Ovary (tissue), 7 donors: ENCODE measurements at regions not wholly inside any gene's neighbourhood (a gene's known extent, or its start where the extent isn't known, plus 50 kb on each side); places are given as distances from the start of the nearest gene placed in this dataset.
"Not testable (repeated sequence)": the region's sequence is repeated elsewhere in the genome, so short reads cannot be mapped to it uniquely, and the experiment has no call there.

ENCODE experiments used
- DNase-seq, 5 donors: peaks; one replicate each; pipeline ENCODE4 v3.0.0-alpha.2; 2019 to 2020
- H3K27ac ChIP-seq, 2 donors: fragments of 200-600 bp; one replicate each; pipeline versions ENCODE4 v1.5.1 to v1.8.0; 2019 to 2022
- H3K27me3 ChIP-seq: fragments of 200-600 bp; one replicate; pipeline ENCODE4 v1.8.0; 2022
- H3K36me3 ChIP-seq: fragments of 200-600 bp; sonication (generic); one replicate; pipeline ENCODE4 v1.5.1; 2019
- H3K4me1 ChIP-seq: one replicate; pipeline ENCODE4 v1.8.1; 2013; ENCODE audit warnings: mild to moderate bottlenecking, moderate library complexity; ENCODE audit not compliant: insufficient read depth
- H3K4me3 ChIP-seq: fragments of 200-600 bp; sonication (generic); one replicate; pipeline ENCODE4 v1.5.1; 2017
- H3K9me3 ChIP-seq, 2 donors: fragments of 200-600 bp in 1 of 2; sonication (generic) in 1 of 2; one replicate each; pipeline versions ENCODE4 v1.5.1 to v1.8.1; 2013 to 2019; ENCODE audit warnings: mild to moderate bottlenecking in 1 of 2, moderate library complexity in 1 of 2
- EP300 ChIP-seq: sonication (generic); formaldehyde crosslinking; IDR thresholded peaks from one replicate; pipeline ENCODE4 v1.6.1; 2017; ENCODE audit warnings: antibody characterized with exemption
- POLR2A ChIP-seq: fragments of 450-650 bp; IDR thresholded peaks from one replicate; pipeline ENCODE4 v1.6.1; 2017; ENCODE audit warnings: antibody characterized with exemption, mild to moderate bottlenecking, moderate library complexity
- WGBS, 3 donors: extraction: QIAGEN DNeasy Blood & Tissue Kit in 1 of 3; methylation state at CpG; one replicate each; pipeline versions ENCODE4 v1.1.5 to v1.1.7; 2013 to 2017; 5-methylcytosine and 5-hydroxymethylcytosine counted together
- intact Hi-C, 4 donors: fragments of 100-400 bp; cut with DNase I; formaldehyde crosslinking; loops; one replicate each; pipeline versions ENCODE4 v1.11.0 to v1.15.1; 2022 to 2023
- TF ChIP-seq, protein P1 (sequence below), 3 donors: fragments of 450-650 bp in 2 of 3; fragments of 200-600 bp in 1 of 3; IDR thresholded peaks; one replicate each; pipeline versions ENCODE4 v1.5.1 to v1.8.0; 2016 to 2022; ENCODE audit warnings: antibody characterized with exemption in 3 of 3, mild to moderate bottlenecking in 1 of 3
- donor health status: DM: no; HTN: no; CAD: no; lungs with moderate emphysema.
- donor health status: DM: no; HTN: no; CAD: no.
- donor health status: Bipolar disorder and iron deficiency.
- donor health status: DM: no; HTN: no; CAD: no.
- donor health status: DM: yes; HTN: yes; CAD: no.

DNA sequence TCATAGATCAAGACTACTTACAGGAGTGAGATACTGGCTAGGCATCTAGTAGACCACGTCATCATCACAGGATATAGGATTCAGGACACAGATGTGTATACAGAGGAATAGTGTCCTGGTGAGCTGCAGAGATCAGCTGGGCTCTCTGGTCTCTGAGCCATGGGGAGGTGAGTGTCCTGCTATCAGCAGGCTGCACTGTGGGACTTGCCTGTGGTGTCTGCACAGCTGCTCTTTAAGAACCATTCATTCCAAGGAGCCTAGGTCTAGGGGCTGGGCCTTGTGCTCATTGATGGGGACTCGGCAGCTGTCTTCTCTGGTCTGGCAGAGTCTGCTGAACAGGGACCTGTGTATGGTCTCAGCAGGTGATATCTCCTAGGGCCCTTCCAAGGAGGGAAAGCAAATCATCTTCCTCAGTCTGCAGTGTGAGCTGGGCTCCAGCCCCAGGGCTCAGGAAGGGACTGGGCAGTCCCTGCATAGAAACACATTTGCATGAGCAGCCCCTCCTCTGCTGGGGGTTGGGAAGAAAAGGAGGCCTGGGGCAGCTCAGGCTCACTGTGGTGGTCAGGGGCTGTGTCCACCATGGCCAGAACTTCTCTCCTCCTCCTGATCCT is 66.1 kb upstream of the VPREB1 start:
- Histone ChIP-seq H3K27ac (no peak overlapping the region), H3K4me3 (no peak overlapping the region), H3K36me3 (no peaks in the 10 kb centered on the region), H3K9me3 (no peaks in the 10 kb centered on the region), H3K4me1 (no peaks in the 10 kb centered on the region), H3K27me3 (no peaks in the 10 kb centered on the region)
- intact Hi-C loops: no loop called here
- DNase-seq: no peak
- 48 to 71% (median 65%) methylated on average over 2 of the region's 2 CpGs for WGBS, 3 donors
- TF ChIP-seq POLR2A (no peak), EP300 (no peak)
- TF ChIP-seq, protein P1, sequence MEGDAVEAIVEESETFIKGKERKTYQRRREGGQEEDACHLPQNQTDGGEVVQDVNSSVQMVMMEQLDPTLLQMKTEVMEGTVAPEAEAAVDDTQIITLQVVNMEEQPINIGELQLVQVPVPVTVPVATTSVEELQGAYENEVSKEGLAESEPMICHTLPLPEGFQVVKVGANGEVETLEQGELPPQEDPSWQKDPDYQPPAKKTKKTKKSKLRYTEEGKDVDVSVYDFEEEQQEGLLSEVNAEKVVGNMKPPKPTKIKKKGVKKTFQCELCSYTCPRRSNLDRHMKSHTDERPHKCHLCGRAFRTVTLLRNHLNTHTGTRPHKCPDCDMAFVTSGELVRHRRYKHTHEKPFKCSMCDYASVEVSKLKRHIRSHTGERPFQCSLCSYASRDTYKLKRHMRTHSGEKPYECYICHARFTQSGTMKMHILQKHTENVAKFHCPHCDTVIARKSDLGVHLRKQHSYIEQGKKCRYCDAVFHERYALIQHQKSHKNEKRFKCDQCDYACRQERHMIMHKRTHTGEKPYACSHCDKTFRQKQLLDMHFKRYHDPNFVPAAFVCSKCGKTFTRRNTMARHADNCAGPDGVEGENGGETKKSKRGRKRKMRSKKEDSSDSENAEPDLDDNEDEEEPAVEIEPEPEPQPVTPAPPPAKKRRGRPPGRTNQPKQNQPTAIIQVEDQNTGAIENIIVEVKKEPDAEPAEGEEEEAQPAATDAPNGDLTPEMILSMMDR (IDR thresholded peaks at IDR 0.05): no peak

- Histone ChIP-seq H3K4me3 (no peak overlapping the region), H3K27me3 (no peaks in the 10 kb centered on the region), H3K27ac (no peak overlapping the region), H3K9me3 (no peaks in the 10 kb centered on the region), H3K36me3 (no peaks in the 10 kb centered on the region), H3K4me1 (no peaks in the 10 kb centered on the region)
- intact Hi-C loops: no loop called here
- DNase-seq: no peak
- no peak for TF ChIP-seq POLR2A
- no peak for TF ChIP-seq EP300
- TF ChIP-seq, protein P1 (IDR thresholded peaks at IDR 0.05): no peak
- 35 to 67% (median 46%) methylated on average over 4 of the region's 4 CpGs for WGBS, 3 donors
Measured at GRCh38 chr22:22176929-22177616, 67.5 kb upstream of the VPREB1 start.

DNA sequence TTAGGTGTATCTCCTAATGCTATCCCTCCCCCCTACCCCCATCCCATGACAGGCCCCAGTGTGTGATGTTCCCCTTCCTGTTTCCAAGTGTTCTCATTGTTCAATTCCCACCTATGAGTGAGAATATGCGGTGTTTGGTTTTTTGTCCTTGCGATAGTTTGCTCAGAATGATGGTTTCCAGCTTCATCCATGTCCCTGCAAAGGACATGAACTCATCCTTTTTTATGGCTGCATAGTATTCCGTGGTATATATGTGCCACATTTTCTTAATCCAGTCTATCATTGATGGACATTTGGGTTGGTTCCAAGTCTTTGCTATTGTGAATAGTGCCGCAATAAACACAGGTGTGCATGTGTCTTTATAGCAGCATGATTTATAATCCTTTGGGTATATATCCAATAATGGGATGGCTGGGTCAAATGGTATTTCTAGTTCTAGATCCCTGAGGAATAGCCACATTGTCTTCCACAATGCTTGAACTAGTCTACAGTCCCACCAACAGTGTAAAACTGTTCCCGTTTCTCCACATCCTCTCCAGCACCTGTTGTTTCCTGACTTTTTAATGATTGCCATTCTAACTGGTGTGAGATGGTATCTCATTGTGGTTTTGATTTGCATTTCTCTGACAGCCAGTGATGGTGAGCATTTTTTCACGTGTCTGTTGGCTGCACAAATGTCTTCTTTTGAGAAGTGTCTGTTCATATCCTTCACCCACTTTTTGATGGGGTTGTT is 71.5 kb upstream of the VPREB1 start:
- H3K4me3 ChIP-seq, H3K36me3 ChIP-seq, H3K27me3 ChIP-seq, H3K4me1 ChIP-seq, DNase-seq, intact Hi-C loops, H3K27ac ChIP-seq, H3K9me3 ChIP-seq: not testable (repeated sequence)
- WGBS, 3 donors: 58 to 62% (median 62%) methylated on average over 5 to 6 of the region's 6 CpGs

- H3K4me1 ChIP-seq: no peaks in the 10 kb centered on the region
- no peak overlapping the region for H3K4me3 ChIP-seq
- no peak overlapping the region for H3K27ac ChIP-seq
- intact Hi-C loops: no loop called here
- no peaks in the 10 kb centered on the region for H3K9me3 ChIP-seq
- no peaks in the 10 kb centered on the region for H3K27me3 ChIP-seq
- no peaks in the 10 kb centered on the region for H3K36me3 ChIP-seq
- TF ChIP-seq POLR2A (no peak), EP300 (no peak)
- TF ChIP-seq, protein P1 (IDR thresholded peaks at IDR 0.05): no peak
- WGBS, 3 donors: 26 to 33% (median 28%) methylated on average over 6 of the region's 6 CpGs
- DNase-seq: no peak
Measured at GRCh38 chr22:22171357-22172218, 73.0 kb upstream of the VPREB1 start.
